Testis (tissue), 2 donors: ENCODE measurements at regions not wholly inside any gene's neighbourhood (a gene's known extent, or its start where the extent isn't known, plus 50 kb on each side); places are given as distances from the start of the nearest gene placed in this dataset.

Experiments
- DNase-seq: peaks from one replicate; pipeline ENCODE4 v3.0.0-alpha.2; 2019
- H3K27ac ChIP-seq, 2 donors: fragments of 200-600 bp; sonication (generic); one replicate each; pipeline ENCODE4 v1.5.1; 2019
- H3K27me3 ChIP-seq: fragments of 200-600 bp; sonication (generic); one replicate; pipeline ENCODE4 v1.5.1; 2019
- H3K36me3 ChIP-seq: fragments of 200-600 bp; sonication (generic); one replicate; pipeline ENCODE4 v1.5.1; 2017; ENCODE audit warnings: low read depth; ENCODE audit errors: missing control alignments
- H3K4me1 ChIP-seq: fragments of 200-600 bp; sonication (generic); one replicate; pipeline ENCODE4 v1.5.1; 2019
- H3K4me3 ChIP-seq, 2 donors: fragments of 200-600 bp; sonication (generic); one replicate each; pipeline ENCODE4 v1.5.1; 2017 to 2019
- H3K9me3 ChIP-seq: fragments of 200-600 bp; sonication (generic); one replicate; pipeline ENCODE4 v1.5.1; 2017
- CTCF ChIP-seq, 3 experiments: fragments of 450-650 bp in 2 of 3; fragments of 200-600 bp in 1 of 3; sonication (generic) in 1 of 3; IDR thresholded peaks; one replicate each; pipeline ENCODE4 v1.5.1; 2016 to 2019; ENCODE audit warnings: antibody characterized with exemption in 3 of 3, mild to moderate bottlenecking in 2 of 3, moderate library complexity in 1 of 3
- POLR2A ChIP-seq: fragments of 450-650 bp; IDR thresholded peaks from one replicate; pipeline ENCODE4 v1.6.1; 2017; ENCODE audit warnings: antibody characterized with exemption, mild to moderate bottlenecking, moderate library complexity
- WGBS, 2 donors: methylation state at CpG; one replicate each; pipeline ENCODE4 v1.1.5; 2018; 5-methylcytosine and 5-hydroxymethylcytosine counted together
- intact Hi-C: fragments of 100-400 bp; cut with DNase I; formaldehyde crosslinking; loops from one replicate; pipeline ENCODE4 v1.15.1; 2023; ENCODE audit warnings: low total_unique reads

GRCh38 chr4:156596026-156596425 is 375.6 kb downstream of the PDGFC start:
- no peak overlapping the region for H3K4me3 ChIP-seq

GRCh38 chr4:156595041-156595440 is 376.6 kb downstream of the PDGFC start:
- no peak for TF ChIP-seq POLR2A
- TF ChIP-seq CTCF (IDR thresholded peaks at IDR 0.05): no peak
- intact Hi-C loops: no loop called here

More at GRCh38 chr4:156596026-156596425, 375.6 kb downstream of the PDGFC start:
- 49 to 77% methylated on average over 2 of the region's 2 CpGs for WGBS, 2 donors
- DNase-seq: no peak
- H3K27me3 ChIP-seq: no peaks in the 10 kb centered on the region
- no peaks in the 10 kb centered on the region for H3K4me1 ChIP-seq
- intact Hi-C loops: no loop called here
- TF ChIP-seq POLR2A (no peak), CTCF (IDR thresholded peaks at IDR 0.05) (no peak)
- H3K27ac ChIP-seq: no peak overlapping the region
- H3K9me3 ChIP-seq: no peaks in the 10 kb centered on the region
- H3K36me3 ChIP-seq: no peaks in the 10 kb centered on the region

GRCh38 chr4:156594624-156595023 is 377.0 kb downstream of the PDGFC start:
- Histone ChIP-seq H3K27me3 (no peaks in the 10 kb centered on the region), H3K9me3 (no peaks in the 10 kb centered on the region), H3K27ac (no peak overlapping the region), H3K4me3 (no peak overlapping the region), H3K36me3 (no peaks in the 10 kb centered on the region), H3K4me1 (no peaks in the 10 kb centered on the region)
- DNase-seq: peak; percentile 41
- intact Hi-C loops: no loop called here
- WGBS, 2 donors: 50 to 62% methylated on average over 3 of the region's 3 CpGs
- TF ChIP-seq CTCF (IDR thresholded peaks at IDR 0.05) (no peak), POLR2A (no peak)

More at GRCh38 chr4:156595041-156595440, 376.6 kb downstream of the PDGFC start:
- WGBS, 2 donors: 62 to 76% methylated on average over 1 of the region's 1 CpG
- Histone ChIP-seq H3K4me1 (no peaks in the 10 kb centered on the region), H3K36me3 (no peaks in the 10 kb centered on the region), H3K27me3 (no peaks in the 10 kb centered on the region), H3K9me3 (no peaks in the 10 kb centered on the region), H3K4me3 (no peak overlapping the region), H3K27ac (no peak overlapping the region)
- no peak for DNase-seq

- H3K36me3 ChIP-seq: no peaks in the 10 kb centered on the region
- TF ChIP-seq CTCF (IDR thresholded peaks at IDR 0.05): no peak
- no peak for TF ChIP-seq POLR2A
- H3K4me3 ChIP-seq: no peak overlapping the region
- H3K27ac ChIP-seq: no peak overlapping the region
- no peaks in the 10 kb centered on the region for H3K27me3 ChIP-seq
- no peaks in the 10 kb centered on the region for H3K4me1 ChIP-seq
- no peaks in the 10 kb centered on the region for H3K9me3 ChIP-seq
- DNase-seq: no peak
- intact Hi-C loops: no loop called here
Measured at GRCh38 chr4:156593464-156593863, 378.1 kb downstream of the PDGFC start.

GRCh38 chr4:156591679-156592078 is 379.9 kb downstream of the PDGFC start:
- no peak overlapping the region for H3K4me3 ChIP-seq
- no peaks in the 10 kb centered on the region for H3K36me3 ChIP-seq
- H3K4me1 ChIP-seq: no peaks in the 10 kb centered on the region
- no peak for DNase-seq
- WGBS, 2 donors: 83 to 90% methylated on average over 3 of the region's 3 CpGs
- H3K27ac ChIP-seq: no peak overlapping the region
- no peaks in the 10 kb centered on the region for H3K9me3 ChIP-seq
- no peaks in the 10 kb centered on the region for H3K27me3 ChIP-seq
- intact Hi-C loops: no loop called here
- TF ChIP-seq CTCF (IDR thresholded peaks at IDR 0.05) (no peak), POLR2A (no peak)
